Vagina (tissue), 2 donors: ENCODE measurements at regions not wholly inside any gene's neighbourhood (a gene's known extent, or its start where the extent isn't known, plus 50 kb on each side); places are given as distances from the start of the nearest gene placed in this dataset.
"Not testable (repeated sequence)": the region's sequence is repeated elsewhere in the genome, so short reads cannot be mapped to it uniquely, and the experiment has no call there.

Experiments used
- DNase-seq, 2 donors: peaks; one replicate each; pipeline ENCODE4 v3.0.0-alpha.2; 2017; ENCODE audit errors: extremely low spot score in 2 of 2
- H3K27ac ChIP-seq: fragments of 200-600 bp; sonication (generic); one replicate; pipeline ENCODE4 v1.5.1; 2019
- H3K27me3 ChIP-seq: fragments of 200-600 bp; sonication (generic); one replicate; pipeline ENCODE4 v1.5.1; 2019
- H3K36me3 ChIP-seq, 2 donors: fragments of 200-600 bp; sonication (generic); one replicate each; pipeline ENCODE4 v1.5.1; 2017 to 2019
- H3K4me1 ChIP-seq: fragments of 200-600 bp; sonication (generic); one replicate; pipeline ENCODE4 v1.5.1; 2019
- H3K4me3 ChIP-seq, 2 donors: fragments of 200-600 bp; sonication (generic); 1 replicate in 1 of 2; 2 replicates in 1 of 2; pipeline ENCODE4 v1.5.1; 2016 to 2019
- H3K9me3 ChIP-seq: fragments of 200-600 bp; sonication (generic); one replicate; pipeline ENCODE4 v1.5.1; 2019
- intact Hi-C: fragments of 100-400 bp; cut with DNase I; formaldehyde crosslinking; loops from one replicate; pipeline ENCODE4 v1.15.1; 2023

DNA sequence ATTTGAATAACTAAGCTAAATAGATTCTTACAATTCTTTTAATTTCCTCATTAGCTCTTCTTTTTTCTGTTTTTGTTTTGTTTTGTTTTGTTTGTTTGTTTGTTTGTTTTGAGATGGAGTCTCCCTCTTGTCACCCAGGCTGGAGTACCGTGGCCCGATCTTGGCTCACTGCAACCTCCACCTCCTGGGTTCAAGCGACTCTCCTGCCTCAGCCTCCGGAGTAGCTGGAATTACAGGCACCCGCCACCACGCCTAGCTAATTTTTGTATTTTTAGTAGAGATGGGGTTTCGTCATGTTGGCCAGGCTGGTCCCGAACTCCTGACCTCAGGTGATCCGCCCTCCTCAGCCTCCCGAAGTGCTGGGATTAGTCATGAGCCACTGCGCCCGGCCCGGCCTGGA lies 70.7 kb upstream of the ZNF658 start:
- H3K36me3 ChIP-seq, H3K27ac ChIP-seq, H3K4me3 ChIP-seq, DNase-seq, intact Hi-C loops, H3K4me1 ChIP-seq, H3K9me3 ChIP-seq, H3K27me3 ChIP-seq: not testable (repeated sequence)

GRCh38 chr9:66830777-66831497 lies 69.6 kb upstream of the ZNF658 start:
- H3K27ac ChIP-seq, H3K4me3 ChIP-seq, intact Hi-C loops, H3K36me3 ChIP-seq, H3K9me3 ChIP-seq, DNase-seq, H3K27me3 ChIP-seq, H3K4me1 ChIP-seq: not testable (repeated sequence)

GRCh38 chr9:66832222-66832621 lies 68.3 kb upstream of the ZNF658 start:
- H3K4me1 ChIP-seq, H3K27me3 ChIP-seq, H3K4me3 ChIP-seq, H3K36me3 ChIP-seq, H3K9me3 ChIP-seq, DNase-seq, intact Hi-C loops, H3K27ac ChIP-seq: not testable (repeated sequence)

- H3K27me3 ChIP-seq, H3K36me3 ChIP-seq, H3K4me3 ChIP-seq, H3K27ac ChIP-seq, intact Hi-C loops, H3K4me1 ChIP-seq, H3K9me3 ChIP-seq, DNase-seq: not testable (repeated sequence)
Observed at GRCh38 chr9:66837242-66837937, 63.1 kb upstream of the ZNF658 start.
